Neural cell (in vitro differentiated cells): ENCODE measurements at regions not wholly inside any gene's neighbourhood (a gene's known extent, or its start where the extent isn't known, plus 50 kb on each side); places are given as distances from the start of the nearest gene placed in this dataset.

ENCODE experiments used
- H2AFZ ChIP-seq: fragments of 200-600, 300-800 bp; sonication (generic), shearing (Covaris generic); 2 replicates; pipeline ENCODE4 v1.6.0; 2014; ENCODE audit warnings: low read depth, mild to moderate bottlenecking, antibody characterized with exemption, low read length, moderate library complexity
- H3F3A ChIP-seq: fragments of 200-600 bp; shearing (Covaris generic); 2 replicates; pipeline ENCODE4 v1.6.1; 2016; ENCODE audit warnings: mild to moderate bottlenecking, moderate library complexity, mixed read lengths, antibody characterized with exemption, low read length; ENCODE audit not compliant: insufficient read depth, poor library complexity, severe bottlenecking
- H3K27ac ChIP-seq: fragments of 200-600, 300-800 bp; sonication (generic), shearing (Covaris generic); 2 replicates; pipeline ENCODE4 v1.5.1; 2014; ENCODE audit warnings: mild to moderate bottlenecking, low read length, moderate library complexity
- H3K27me3 ChIP-seq: fragments of 300-800, 200-600 bp; sonication (generic), shearing (Covaris generic); 2 replicates; pipeline ENCODE4 v1.6.0; 2014; ENCODE audit warnings: mild to moderate bottlenecking, low read depth, low read length, moderate library complexity; ENCODE audit not compliant: insufficient read depth
- H3K36me3 ChIP-seq: fragments of 300-800, 200-600 bp; sonication (generic), shearing (Covaris generic); 2 replicates; pipeline ENCODE4 v1.5.1; 2014; ENCODE audit warnings: mild to moderate bottlenecking, antibody characterized with exemption, low read length, moderate library complexity; ENCODE audit not compliant: insufficient read depth
- H3K4me2 ChIP-seq: fragments of 300-800, 200-600 bp; sonication (generic), shearing (Covaris generic); 2 replicates; pipeline ENCODE4 v1.6.0; 2014; ENCODE audit warnings: mild to moderate bottlenecking, low read length
- H3K4me3 ChIP-seq: fragments of 300-800, 200-600 bp; sonication (generic), shearing (Covaris generic); 2 replicates; pipeline ENCODE4 v1.5.1; 2014; ENCODE audit warnings: mild to moderate bottlenecking, low read length, moderate library complexity
- H3K79me2 ChIP-seq: fragments of 200-600 bp; shearing (Covaris generic); replicated peaks from 2 replicates; pipeline ENCODE4 v1.6.0; 2014; ENCODE audit warnings: mild to moderate bottlenecking, low read length, moderate library complexity; ENCODE audit not compliant: insufficient read depth
- H3K9ac ChIP-seq: fragments of 300-800, 200-600 bp; sonication (generic), shearing (Covaris generic); 2 replicates; pipeline ENCODE4 v1.6.1; 2016; ENCODE audit warnings: mild to moderate bottlenecking, low read length, mixed read lengths
- H3K9me2 ChIP-seq: fragments of 200-600 bp; shearing (Covaris generic); 2 replicates; pipeline ENCODE4 v1.6.1; 2016; ENCODE audit warnings: mild to moderate bottlenecking, low read length, mixed read lengths; ENCODE audit not compliant: insufficient read depth
- H3K9me3 ChIP-seq: fragments of 200-600, 300-800 bp; sonication (generic), shearing (Covaris generic); 2 replicates; pipeline ENCODE4 v1.6.1; 2016; ENCODE audit warnings: mild to moderate bottlenecking, mixed run types, low read length, moderate library complexity, mixed read lengths
- H4K20me1 ChIP-seq: fragments of 200-600 bp; shearing (Covaris generic); 2 replicates; pipeline ENCODE4 v1.6.1; 2016; ENCODE audit warnings: mild to moderate bottlenecking, mixed run types; ENCODE audit not compliant: insufficient read depth
- CTCF ChIP-seq: fragments of 450-650 bp; IDR thresholded peaks from 2 replicates; pipeline ENCODE4 v1.5.1; 2014; ENCODE audit warnings: antibody characterized with exemption, mild to moderate bottlenecking, moderate library complexity; ENCODE audit not compliant: poor library complexity, severe bottlenecking
- EP300 ChIP-seq: fragments of 450-650 bp; conservative IDR thresholded peaks from 2 replicates; pipeline ENCODE4 v1.6.1; 2014; ENCODE audit warnings: antibody characterized with exemption, mild to moderate bottlenecking, moderate library complexity; ENCODE audit not compliant: poor library complexity, severe bottlenecking
- EZH2 ChIP-seq: fragments of 200-600, 300-800 bp; shearing (Covaris generic), sonication (generic); IDR thresholded peaks from 2 replicates; pipeline ENCODE4 v1.6.1; 2014; ENCODE audit warnings: antibody characterized with exemption, low read length, borderline replicate concordance, mild to moderate bottlenecking; ENCODE audit not compliant: insufficient read depth, poor library complexity, severe bottlenecking
- MXI1 ChIP-seq: fragments of 450-650 bp; conservative IDR thresholded peaks from 2 replicates; pipeline ENCODE4 v1.6.1; 2014; ENCODE audit warnings: antibody characterized with exemption, mild to moderate bottlenecking; ENCODE audit not compliant: poor library complexity, severe bottlenecking
- POLR2AphosphoS5 ChIP-seq: IDR thresholded peaks from 2 replicates; pipeline ENCODE4 v1.6.1; 2012
- RAD21 ChIP-seq: fragments of 450-650 bp; conservative IDR thresholded peaks from 2 replicates; pipeline ENCODE4 v1.6.1; 2014; ENCODE audit warnings: antibody characterized with exemption, mild to moderate bottlenecking, moderate library complexity
- SMC3 ChIP-seq: fragments of 450-650 bp; conservative IDR thresholded peaks from 2 replicates; pipeline ENCODE4 v1.6.1; 2014; ENCODE audit warnings: antibody characterized with exemption, mild to moderate bottlenecking, moderate library complexity; ENCODE audit not compliant: poor library complexity
- TAF1 ChIP-seq: IDR thresholded peaks from 2 replicates; pipeline ENCODE4 v1.6.1; 2012; ENCODE audit warnings: low read depth
- TF ChIP-seq, protein P1 (sequence below): IDR thresholded peaks from 2 replicates; pipeline ENCODE4 v1.6.1; 2012; ENCODE audit warnings: borderline replicate concordance

DNA sequence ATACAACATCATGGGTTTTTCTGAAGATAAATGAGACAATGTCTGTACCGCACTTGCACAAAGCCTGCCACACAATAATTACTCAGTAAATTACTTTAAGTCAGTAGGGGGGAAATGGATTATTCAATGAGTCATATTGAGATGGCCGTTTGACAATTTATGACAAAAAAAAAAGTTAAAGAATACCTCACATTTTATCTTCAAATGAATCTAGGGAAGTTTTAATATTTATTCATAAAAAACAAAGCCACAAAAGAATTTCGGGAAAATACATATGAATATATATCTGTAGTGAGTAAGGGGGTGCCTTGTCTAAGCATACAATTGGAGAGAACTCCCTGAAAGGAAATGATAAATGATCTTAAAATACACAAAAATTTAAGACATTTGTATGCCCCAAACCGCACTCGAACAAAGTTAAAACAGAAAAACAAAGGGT, 197.0 kb upstream of the SLC7A11 start:
- H3K27me3 ChIP-seq = no peaks in the 10 kb centered on the region
- H3K9me2 ChIP-seq = no peaks in the 10 kb centered on the region
- no peaks in the 10 kb centered on the region for H3K9me3 ChIP-seq
- H3K27ac ChIP-seq = no peak overlapping the region
- H4K20me1 ChIP-seq = no peaks in the 10 kb centered on the region
- no peaks in the 10 kb centered on the region for H3K36me3 ChIP-seq
- no peak overlapping the region for H2AFZ ChIP-seq
- H3K79me2 ChIP-seq = no peaks in the 10 kb centered on the region
- no peaks in the 10 kb centered on the region for H3F3A ChIP-seq
- TF ChIP-seq EP300 (no peak), MXI1 (no peak), SMC3 (no peak), RAD21 (no peak), EZH2 (no peak), POLR2AphosphoS5 (no peak), TAF1 (no peak), CTCF (no peak)
- TF ChIP-seq, protein P1, sequence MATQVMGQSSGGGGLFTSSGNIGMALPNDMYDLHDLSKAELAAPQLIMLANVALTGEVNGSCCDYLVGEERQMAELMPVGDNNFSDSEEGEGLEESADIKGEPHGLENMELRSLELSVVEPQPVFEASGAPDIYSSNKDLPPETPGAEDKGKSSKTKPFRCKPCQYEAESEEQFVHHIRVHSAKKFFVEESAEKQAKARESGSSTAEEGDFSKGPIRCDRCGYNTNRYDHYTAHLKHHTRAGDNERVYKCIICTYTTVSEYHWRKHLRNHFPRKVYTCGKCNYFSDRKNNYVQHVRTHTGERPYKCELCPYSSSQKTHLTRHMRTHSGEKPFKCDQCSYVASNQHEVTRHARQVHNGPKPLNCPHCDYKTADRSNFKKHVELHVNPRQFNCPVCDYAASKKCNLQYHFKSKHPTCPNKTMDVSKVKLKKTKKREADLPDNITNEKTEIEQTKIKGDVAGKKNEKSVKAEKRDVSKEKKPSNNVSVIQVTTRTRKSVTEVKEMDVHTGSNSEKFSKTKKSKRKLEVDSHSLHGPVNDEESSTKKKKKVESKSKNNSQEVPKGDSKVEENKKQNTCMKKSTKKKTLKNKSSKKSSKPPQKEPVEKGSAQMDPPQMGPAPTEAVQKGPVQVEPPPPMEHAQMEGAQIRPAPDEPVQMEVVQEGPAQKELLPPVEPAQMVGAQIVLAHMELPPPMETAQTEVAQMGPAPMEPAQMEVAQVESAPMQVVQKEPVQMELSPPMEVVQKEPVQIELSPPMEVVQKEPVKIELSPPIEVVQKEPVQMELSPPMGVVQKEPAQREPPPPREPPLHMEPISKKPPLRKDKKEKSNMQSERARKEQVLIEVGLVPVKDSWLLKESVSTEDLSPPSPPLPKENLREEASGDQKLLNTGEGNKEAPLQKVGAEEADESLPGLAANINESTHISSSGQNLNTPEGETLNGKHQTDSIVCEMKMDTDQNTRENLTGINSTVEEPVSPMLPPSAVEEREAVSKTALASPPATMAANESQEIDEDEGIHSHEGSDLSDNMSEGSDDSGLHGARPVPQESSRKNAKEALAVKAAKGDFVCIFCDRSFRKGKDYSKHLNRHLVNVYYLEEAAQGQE = no peak
- H3K4me2 ChIP-seq = no peak overlapping the region
- H3K4me3 ChIP-seq = no peak overlapping the region
- no peak overlapping the region for H3K9ac ChIP-seq

GRCh38 chr4:138438608-138439007, 196.5 kb upstream of the SLC7A11 start:
- TF ChIP-seq TAF1 (no peak), CTCF (no peak), EZH2 (no peak), SMC3 (no peak), RAD21 (no peak), MXI1 (no peak), EP300 (no peak), POLR2AphosphoS5 (no peak)
- TF ChIP-seq, protein P1 = no peak
- H2AFZ ChIP-seq = no peak overlapping the region
- H3K27me3 ChIP-seq = no peaks in the 10 kb centered on the region
- no peak overlapping the region for H3K9ac ChIP-seq
- H3K79me2 ChIP-seq = no peaks in the 10 kb centered on the region
- H3K9me2 ChIP-seq = no peaks in the 10 kb centered on the region
- no peaks in the 10 kb centered on the region for H4K20me1 ChIP-seq
- no peaks in the 10 kb centered on the region for H3K36me3 ChIP-seq
- no peak overlapping the region for H3K27ac ChIP-seq
- no peaks in the 10 kb centered on the region for H3F3A ChIP-seq
- no peak overlapping the region for H3K4me2 ChIP-seq
- H3K9me3 ChIP-seq = no peaks in the 10 kb centered on the region
- no peak overlapping the region for H3K4me3 ChIP-seq
